ENCODE measurements at regions not wholly inside any gene's neighbourhood (a gene's known extent, or its start where the extent isn't known, plus 50 kb on each side); places are given as distances from the start of the nearest gene placed in this dataset.
"Not testable (repeated sequence)": the region's sequence is repeated elsewhere in the genome, so short reads cannot be mapped to it uniquely, and the experiment has no call there.

DNA sequence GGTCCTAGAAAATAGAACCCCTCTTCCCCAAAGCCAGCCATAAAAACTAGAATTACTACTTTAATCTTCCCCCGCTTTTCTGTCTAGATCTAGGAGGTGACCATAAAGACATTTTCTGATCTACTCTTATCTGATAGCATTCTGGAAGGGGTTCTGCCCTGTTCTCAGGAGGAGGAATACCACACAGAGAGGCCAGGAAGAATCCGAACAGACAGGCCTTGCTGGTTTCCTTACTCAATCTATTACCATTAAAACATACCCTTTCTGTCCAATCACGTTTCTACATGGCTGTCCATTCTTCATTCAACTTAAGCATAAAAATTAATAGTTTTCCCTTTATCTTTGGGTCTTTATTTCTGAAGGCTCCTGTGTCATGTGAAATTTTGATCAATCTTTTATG is 198.7 kb downstream of the GPAT3 start:
- 91% methylated on average over 3 of the region's 3 CpGs for WGBS
- H3K27me3 ChIP-seq, result no peaks in the 10 kb centered on the region
- no peaks in the 10 kb centered on the region for H3K4me1 ChIP-seq
- TF ChIP-seq POLR2AphosphoS5 (IDR thresholded peaks at IDR 0.05) (no peak), POLR2A (IDR thresholded peaks at IDR 0.05; ENCODE audit: low read depth) (no peak), EP300 (IDR thresholded peaks at IDR 0.05) (no peak)
- TF ChIP-seq, protein P1, sequence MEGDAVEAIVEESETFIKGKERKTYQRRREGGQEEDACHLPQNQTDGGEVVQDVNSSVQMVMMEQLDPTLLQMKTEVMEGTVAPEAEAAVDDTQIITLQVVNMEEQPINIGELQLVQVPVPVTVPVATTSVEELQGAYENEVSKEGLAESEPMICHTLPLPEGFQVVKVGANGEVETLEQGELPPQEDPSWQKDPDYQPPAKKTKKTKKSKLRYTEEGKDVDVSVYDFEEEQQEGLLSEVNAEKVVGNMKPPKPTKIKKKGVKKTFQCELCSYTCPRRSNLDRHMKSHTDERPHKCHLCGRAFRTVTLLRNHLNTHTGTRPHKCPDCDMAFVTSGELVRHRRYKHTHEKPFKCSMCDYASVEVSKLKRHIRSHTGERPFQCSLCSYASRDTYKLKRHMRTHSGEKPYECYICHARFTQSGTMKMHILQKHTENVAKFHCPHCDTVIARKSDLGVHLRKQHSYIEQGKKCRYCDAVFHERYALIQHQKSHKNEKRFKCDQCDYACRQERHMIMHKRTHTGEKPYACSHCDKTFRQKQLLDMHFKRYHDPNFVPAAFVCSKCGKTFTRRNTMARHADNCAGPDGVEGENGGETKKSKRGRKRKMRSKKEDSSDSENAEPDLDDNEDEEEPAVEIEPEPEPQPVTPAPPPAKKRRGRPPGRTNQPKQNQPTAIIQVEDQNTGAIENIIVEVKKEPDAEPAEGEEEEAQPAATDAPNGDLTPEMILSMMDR (IDR thresholded peaks at IDR 0.05), result no peak
- intact Hi-C loops (cut with DNase I), result no loop called here
- H3K27ac ChIP-seq (replicated peaks in 1 of 4), result no peak overlapping the region
- no peak overlapping the region for H3K4me3 ChIP-seq
- no peak for DNase-seq (ENCODE audit: extremely low spot score)
- H3K9me3 ChIP-seq, result peaks cover 0 to 7% (median 2%) of the 10 kb centered on the region in 4 donors
- H3K36me3 ChIP-seq, result no peaks in the 10 kb centered on the region

DNA sequence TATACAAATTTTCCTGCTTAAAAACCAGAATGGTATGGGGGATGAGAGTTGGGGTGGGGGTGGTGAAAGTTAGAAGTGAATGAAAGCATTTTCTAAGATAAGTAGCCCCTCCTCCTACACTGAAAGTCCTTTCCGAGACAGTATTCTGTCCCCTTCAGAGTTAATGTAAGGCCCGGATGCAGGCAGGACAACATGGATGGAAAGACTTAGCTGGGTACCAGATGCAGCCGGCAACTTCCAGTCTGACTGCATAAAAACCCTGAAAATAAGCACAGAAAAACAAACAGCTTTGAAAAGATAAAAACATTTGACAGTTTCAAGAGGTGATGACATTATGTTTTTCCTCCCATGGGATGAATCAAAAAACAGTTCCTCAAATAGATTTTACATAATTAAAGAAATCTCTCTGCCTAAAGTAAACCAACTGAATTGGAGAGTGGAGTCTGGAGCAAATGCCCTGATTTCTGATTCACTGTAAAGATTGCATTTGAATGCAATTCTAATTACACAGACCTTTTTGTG is 196.3 kb downstream of the GPAT3 start:
- no peak overlapping the region for H3K27ac ChIP-seq (replicated peaks in 1 of 4)
- DNase-seq (ENCODE audit: extremely low spot score), result no peak
- H3K9me3 ChIP-seq, result peaks cover 0 to 8% (median 2%) of the 10 kb centered on the region in 4 donors
- intact Hi-C loops (cut with DNase I), result no loop called here
- no peaks in the 10 kb centered on the region for H3K27me3 ChIP-seq
- 45% methylated on average over 3 of the region's 3 CpGs for WGBS
- no peaks in the 10 kb centered on the region for H3K36me3 ChIP-seq
- H3K4me1 ChIP-seq, result no peaks in the 10 kb centered on the region
- TF ChIP-seq EP300 (IDR thresholded peaks at IDR 0.05), result no peak
- TF ChIP-seq, protein P1 (IDR thresholded peaks at IDR 0.05), result no peak
- TF ChIP-seq POLR2AphosphoS5 (IDR thresholded peaks at IDR 0.05), result no peak
- TF ChIP-seq POLR2A (IDR thresholded peaks at IDR 0.05; ENCODE audit: low read depth), result no peak
- H3K4me3 ChIP-seq, result no peak overlapping the region

DNA sequence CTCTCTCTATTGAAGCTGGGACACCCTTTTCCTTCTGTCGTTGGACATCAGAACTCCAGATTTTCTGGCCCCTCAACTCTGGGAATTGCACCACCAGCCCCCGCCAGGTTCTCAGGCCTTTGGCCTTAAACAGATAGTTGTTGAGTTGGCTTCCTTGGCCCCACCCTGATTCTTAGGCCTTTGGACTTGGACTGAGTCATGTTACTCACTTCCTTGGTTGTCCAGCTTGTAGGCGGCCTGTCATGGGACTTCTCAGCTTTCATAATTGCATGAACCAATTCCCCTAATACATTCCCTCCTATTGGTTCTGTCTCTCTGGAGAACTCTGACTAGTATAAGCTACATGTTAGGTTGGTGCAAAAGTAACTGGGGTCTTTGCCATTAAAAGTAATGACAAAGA is 195.7 kb downstream of the GPAT3 start:
- WGBS, result 89% methylated on average over 3 of the region's 3 CpGs

DNA sequence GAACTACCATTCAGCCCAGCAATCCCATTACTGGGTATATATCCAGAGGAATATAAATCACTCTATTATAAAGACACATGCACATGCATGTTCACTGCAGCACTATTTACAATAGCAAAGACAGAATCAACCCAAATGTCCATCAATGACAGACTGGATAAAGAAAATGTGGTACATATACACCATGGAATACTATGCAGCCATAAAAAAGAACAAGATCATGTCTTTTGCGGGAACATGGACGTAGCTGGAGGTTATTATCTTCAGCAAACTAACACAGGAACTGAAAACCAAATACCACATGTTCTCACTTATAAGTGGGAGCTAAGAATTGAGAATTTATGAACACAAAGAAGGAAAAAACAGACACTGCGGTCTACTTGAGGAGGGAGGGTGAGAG is 195.1 kb downstream of the GPAT3 start:
- WGBS, result 96% methylated on average over 3 of the region's 3 CpGs

More for the DNA sequence above, 195.7 kb downstream of the GPAT3 start:
- Histone ChIP-seq H3K27ac (replicated peaks in 1 of 4) (no peak overlapping the region), H3K27me3 (no peaks in the 10 kb centered on the region), H3K36me3 (no peaks in the 10 kb centered on the region), H3K9me3 (peaks cover 0 to 8% (median 2%) of the 10 kb centered on the region in 4 donors), H3K4me3 (no peak overlapping the region), H3K4me1 (no peaks in the 10 kb centered on the region)
- intact Hi-C loops (cut with DNase I), result no loop called here
- no peak for DNase-seq (ENCODE audit: extremely low spot score)
- TF ChIP-seq, protein P1 (IDR thresholded peaks at IDR 0.05), result no peak
- TF ChIP-seq EP300 (IDR thresholded peaks at IDR 0.05) (no peak), POLR2A (IDR thresholded peaks at IDR 0.05; ENCODE audit: low read depth) (no peak), POLR2AphosphoS5 (IDR thresholded peaks at IDR 0.05) (no peak)

DNA sequence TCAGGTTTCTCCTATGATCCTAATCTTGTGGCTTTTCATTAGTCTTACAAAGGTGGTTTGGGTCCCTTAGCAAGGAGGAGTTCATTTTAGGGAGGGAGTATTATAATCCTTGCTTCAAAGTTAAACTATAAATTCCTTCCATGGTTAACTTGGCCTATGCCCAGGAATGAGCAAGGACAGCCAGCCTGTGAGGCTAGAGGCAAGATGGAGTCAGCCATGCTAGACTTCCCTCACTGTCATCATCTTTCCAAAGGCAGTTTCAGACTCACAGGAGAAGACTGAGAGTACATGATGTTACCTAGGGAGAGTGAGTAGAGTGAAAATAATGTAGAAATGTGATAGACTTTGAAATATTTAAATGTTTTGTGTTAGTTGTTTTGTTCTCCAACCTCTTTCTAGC is 192.3 kb downstream of the GPAT3 start:
- Histone ChIP-seq H3K4me1 (no peaks in the 10 kb centered on the region), H3K4me3 (no peak overlapping the region), H3K27me3 (no peaks in the 10 kb centered on the region), H3K27ac (replicated peaks in 1 of 4) (no peak overlapping the region), H3K9me3 (peaks cover 0 to 8% (median 2%) of the 10 kb centered on the region in 4 donors), H3K36me3 (no peaks in the 10 kb centered on the region)
- no peak for DNase-seq (ENCODE audit: extremely low spot score)
- TF ChIP-seq POLR2A (IDR thresholded peaks at IDR 0.05; ENCODE audit: low read depth) (no peak), EP300 (IDR thresholded peaks at IDR 0.05) (no peak), POLR2AphosphoS5 (IDR thresholded peaks at IDR 0.05) (no peak)
- intact Hi-C loops (cut with DNase I), result no loop called here

More for the DNA sequence above, 195.1 kb downstream of the GPAT3 start:
- H3K9me3 ChIP-seq; H3K27me3 ChIP-seq; DNase-seq (ENCODE audit: extremely low spot score); H3K27ac ChIP-seq (replicated peaks in 1 of 4); H3K36me3 ChIP-seq; intact Hi-C loops (cut with DNase I); H3K4me1 ChIP-seq; H3K4me3 ChIP-seq: not testable (repeated sequence)
